ENCODE measurements at regions not wholly inside any gene's neighbourhood (a gene's known extent, or its start where the extent isn't known, plus 50 kb on each side); places are given as distances from the start of the nearest gene placed in this dataset.
"Not testable (repeated sequence)": the region's sequence is repeated elsewhere in the genome, so short reads cannot be mapped to it uniquely, and the experiment has no call there.

DNA sequence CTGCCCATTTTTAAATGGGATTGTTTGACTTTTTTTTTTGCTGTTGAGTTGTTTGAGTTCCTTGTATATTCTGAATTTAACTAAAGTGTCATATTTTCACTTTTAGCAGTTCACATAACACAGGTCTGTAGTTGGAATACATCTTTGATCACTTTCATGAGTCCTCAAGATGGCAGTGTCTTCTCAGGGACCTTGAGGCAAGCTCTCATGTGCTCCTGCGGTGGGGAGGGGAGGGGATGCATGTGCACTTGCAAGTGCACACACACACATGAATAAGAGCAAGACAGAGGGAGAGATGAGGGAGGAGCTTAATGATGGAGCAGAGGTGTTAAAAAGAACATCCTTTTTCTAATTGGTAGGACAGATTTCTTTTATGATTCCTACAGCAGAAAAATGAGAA, 291.4 kb upstream of the OR4E1 start:
- DNase-seq, result no peak

DNA sequence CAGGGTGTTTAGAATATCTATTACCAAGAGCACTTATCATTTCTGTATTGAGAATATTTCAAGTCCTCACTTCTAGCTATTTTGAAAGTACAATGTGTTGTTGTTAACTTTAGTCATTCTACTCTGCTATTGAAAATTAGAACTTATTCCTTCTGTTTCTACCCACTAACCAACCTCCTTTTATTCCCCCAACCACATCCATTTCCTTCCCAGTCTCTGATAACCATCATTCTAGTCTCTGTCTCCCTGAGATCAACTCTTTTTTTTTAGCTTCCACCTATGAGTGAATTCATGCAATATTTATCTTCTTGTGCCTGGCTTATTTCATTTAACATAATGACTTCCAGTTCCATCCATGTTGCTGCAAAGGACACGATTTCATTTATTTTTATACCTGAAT, 290.6 kb upstream of the OR4E1 start:
- DNase-seq, result no peak

- DNase-seq, result no peak
Observed at GRCh38 chr14:21960636-21961035, 287.0 kb upstream of the OR4E1 start.

DNA sequence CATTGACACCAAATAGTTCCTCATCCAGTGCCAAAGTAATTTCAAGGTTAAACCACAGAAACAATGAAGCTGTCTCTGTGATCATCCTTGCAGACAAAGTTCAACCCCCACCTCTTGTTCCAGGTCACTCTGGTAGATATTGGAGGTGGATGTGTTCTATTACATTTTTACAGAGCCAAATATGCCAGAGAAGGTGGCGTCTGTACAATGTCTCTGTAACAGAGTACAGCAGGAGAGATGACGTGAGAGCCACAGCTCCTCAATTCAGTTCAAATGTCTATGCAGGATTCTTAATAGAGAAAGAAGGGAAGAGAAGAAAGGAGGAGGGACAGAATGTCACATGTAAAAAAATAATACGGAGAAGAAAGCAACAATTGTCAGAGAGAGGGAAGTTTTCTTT, 268.3 kb upstream of the OR4E1 start:
- DNase-seq, result no peak

DNA sequence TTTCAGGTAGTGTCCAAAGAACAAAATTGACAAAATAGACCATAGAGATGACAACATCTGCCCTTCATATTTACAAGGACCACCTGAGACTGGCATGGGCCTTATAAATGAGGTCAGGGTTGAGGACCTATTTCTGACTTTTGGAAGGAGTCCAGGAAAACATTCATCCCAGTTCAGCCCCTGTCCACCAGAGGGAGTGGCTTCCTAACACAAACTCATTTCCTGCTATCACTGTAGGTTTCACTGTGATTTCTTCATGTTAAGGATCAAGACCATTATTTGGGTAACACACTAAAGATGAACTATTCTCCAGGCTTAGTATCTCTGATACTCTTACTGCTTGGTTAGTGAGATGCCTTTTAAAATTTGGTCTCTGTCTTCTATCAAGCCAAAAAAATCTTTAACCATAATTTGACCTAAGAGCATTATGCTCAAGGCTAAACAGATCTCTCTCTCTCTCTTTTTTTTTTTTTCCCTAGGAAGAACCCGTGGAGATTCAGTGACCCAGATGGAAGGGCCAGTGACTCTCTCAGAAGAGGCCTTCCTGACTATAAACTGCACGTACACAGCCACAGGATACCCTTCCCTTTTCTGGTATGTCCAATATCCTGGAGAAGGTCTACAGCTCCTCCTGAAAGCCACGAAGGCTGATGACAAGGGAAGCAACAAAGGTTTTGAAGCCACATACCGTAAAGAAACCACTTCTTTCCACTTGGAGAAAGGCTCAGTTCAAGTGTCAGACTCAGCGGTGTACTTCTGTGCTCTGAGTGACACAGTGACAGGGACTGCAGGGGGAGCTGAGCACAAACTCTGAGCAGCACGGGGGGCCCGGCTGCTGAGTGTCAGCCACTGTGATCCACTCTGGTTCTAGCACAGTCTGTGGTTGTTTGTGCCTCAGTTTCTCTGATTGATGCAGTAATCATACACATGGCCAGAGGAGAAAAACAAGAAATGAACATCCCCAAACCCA, 267.6 kb upstream of the OR4E1 start:
- DNase-seq, result no peak

DNA sequence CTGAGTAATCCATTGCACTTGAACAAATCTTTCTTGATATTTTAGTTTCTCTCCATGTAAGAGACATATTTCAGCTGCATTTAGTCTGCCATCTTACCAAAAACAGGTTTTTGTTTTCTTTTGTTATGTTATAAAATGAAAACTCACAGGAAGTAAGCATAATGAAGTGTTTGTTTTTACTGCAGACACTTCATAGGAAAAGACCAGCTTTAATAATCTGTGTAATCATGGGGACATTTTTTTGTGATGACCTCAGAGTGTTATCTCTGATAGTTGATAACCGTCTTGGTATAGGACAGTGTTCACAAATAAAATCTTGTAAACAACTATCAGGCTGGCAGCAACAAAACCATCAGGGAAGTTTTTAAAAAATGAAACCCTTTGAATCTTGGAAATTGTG, 266.2 kb upstream of the OR4E1 start:
- no peak for DNase-seq

DNA sequence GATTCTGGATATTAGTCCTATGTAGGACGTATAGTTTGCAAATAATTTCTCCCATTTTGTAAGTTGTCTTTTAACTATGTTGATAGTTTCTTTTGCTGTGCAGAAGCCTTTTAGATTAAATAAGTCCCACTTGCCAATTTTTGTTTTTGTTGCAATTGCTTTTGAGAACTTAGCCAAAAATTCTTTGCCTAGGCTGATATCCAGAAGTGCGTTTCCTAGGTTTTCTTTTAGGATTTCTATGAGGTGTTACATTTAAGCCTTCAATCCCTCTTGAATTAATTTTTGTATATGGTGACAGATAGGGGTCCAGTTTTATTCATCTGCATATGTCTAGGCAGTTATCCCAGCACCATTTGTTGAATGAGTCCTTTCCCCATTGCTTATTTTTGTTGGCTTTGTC, 264.4 kb upstream of the OR4E1 start:
- no peak for DNase-seq

GRCh38 chr14:21933681-21934080, 260.1 kb upstream of the OR4E1 start:
- DNase-seq, result no peak

GRCh38 chr14:21924479-21924878, 250.9 kb upstream of the OR4E1 start:
- no peak for DNase-seq

DNA sequence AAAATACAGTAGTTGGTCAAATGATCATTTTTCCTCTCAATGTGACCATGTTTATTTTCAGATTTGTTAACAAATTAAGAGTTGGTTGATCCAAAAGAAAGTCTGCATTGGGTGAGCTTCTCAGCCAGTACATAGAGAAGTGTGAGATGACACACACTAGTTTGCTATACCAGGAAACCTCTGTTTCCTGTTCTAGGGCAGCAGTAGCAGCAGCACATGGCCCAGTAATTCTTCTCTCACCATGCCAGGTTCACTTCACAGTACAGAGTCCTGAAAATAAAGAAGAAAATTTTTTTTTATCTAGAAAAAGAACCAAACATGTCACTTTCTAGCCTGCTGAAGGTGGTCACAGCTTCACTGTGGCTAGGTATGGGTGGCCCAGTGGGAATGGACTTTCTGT, 250.2 kb upstream of the OR4E1 start:
- no peak for DNase-seq

GRCh38 chr14:21921453-21921852, 247.8 kb upstream of the OR4E1 start:
- no peak for DNase-seq

GRCh38 chr14:21917699-21918436, 244.2 kb upstream of the OR4E1 start:
- peak in 2 of 14 donors; percentile 16 to 32 for DNase-seq

GRCh38 chr14:21915826-21916225, 242.2 kb upstream of the OR4E1 start:
- DNase-seq, result peak in 1 of 14 donors; percentile 0

DNA sequence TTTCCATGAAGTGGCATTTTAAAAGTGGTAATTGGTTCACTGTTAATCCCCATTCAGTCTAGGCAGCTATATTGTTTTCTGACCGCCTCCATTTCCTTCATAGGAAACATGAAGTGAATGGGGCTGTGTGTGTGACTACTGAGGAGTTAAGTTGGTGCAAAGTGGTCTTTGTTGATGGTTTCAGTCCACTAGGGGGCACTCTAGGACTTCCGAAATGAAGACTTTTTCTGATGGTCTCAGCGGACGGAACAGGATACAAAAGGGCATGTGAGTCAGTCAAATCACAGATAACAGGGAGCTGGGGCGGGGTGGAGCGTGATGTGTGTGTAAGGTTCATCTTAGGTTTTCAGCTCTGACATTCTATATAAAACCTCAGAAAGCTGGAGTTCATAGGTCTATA, 240.1 kb upstream of the OR4E1 start:
- peak in 6 of 14 donors; percentile 7 to 27 (median 15) for DNase-seq

- peak in 1 of 14 donors; percentile 0 for DNase-seq
Observed at GRCh38 chr14:21912367-21912766, 238.7 kb upstream of the OR4E1 start.

GRCh38 chr14:21911877-21912276, 238.3 kb upstream of the OR4E1 start:
- no peak for DNase-seq

- no peak for DNase-seq
Observed at GRCh38 chr14:21910260-21910659, 236.6 kb upstream of the OR4E1 start.

GRCh38 chr14:21902561-21903181, 229.1 kb upstream of the OR4E1 start:
- DNase-seq, result peak in 3 of 14 donors; percentile 3 to 10 (median 4)

DNA sequence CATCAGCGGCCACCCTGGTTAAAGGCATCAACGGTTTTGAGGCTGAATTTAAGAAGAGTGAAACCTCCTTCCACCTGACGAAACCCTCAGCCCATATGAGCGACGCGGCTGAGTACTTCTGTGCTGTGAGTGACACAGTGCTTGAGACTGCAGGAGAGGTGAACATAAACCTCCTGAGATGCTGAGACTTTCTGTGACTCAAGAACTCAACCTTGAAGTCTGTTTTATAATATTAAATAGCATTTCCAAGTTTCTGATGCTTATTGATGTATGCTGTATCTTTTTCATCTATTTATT, 221.2 kb upstream of the OR4E1 start:
- not testable (repeated sequence) for DNase-seq

DNA sequence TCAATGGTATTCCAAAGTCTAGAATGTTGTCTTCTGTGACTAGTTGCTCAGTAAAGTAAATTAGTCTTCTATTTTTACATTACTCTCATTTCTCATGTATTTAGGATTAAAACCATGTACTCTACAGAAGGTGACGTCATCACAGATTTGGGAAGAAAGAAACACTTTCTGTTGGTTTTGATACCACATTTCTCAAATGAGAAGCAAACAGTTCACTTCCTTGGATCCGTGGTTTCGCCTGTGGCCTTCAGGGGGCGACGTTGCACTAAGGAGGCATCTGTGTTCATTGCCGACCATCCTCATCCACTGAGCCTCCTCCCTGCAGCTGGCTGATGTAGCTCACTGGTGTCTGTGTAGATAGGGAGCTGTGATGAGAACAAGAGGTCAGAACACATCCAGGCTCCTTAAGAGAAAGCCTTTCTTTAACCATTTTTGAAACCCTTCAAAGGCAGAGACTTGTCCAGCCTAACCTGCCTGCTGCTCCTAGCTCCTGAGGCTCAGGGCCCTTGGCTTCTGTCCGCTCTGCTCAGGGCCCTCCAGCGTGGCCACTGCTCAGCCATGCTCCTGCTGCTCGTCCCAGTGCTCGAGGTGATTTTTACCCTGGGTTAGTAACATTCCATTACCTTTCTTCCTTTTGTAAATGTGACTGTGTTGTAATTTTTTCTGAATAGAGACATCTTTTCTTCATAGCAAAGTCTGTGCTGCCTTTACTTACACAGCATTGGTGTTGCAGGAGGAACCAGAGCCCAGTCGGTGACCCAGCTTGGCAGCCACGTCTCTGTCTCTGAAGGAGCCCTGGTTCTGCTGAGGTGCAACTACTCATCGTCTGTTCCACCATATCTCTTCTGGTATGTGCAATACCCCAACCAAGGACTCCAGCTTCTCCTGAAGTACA, 220.6 kb upstream of the OR4E1 start:
- DNase-seq, result peak in 2 of 14 donors; percentile 4 to 5

- no peak for DNase-seq
Observed at GRCh38 chr14:21891921-21892320, 218.3 kb upstream of the OR4E1 start.

GRCh38 chr14:21884995-21885394, 211.4 kb upstream of the OR4E1 start:
- DNase-seq, result no peak

Data from C1 segment of cervical spinal cord (tissue), 14 donors.